IPS DF 6.9 (cell line): ENCODE measurements at regions not wholly inside any gene's neighbourhood (a gene's known extent, or its start where the extent isn't known, plus 50 kb on each side); places are given as distances from the start of the nearest gene placed in this dataset.

Experiments
- DNase-seq: peaks from one replicate; pipeline ENCODE4 v3.0.0-alpha.2; 2013; ENCODE audit warnings: low read depth, low spot score
- H3K27ac ChIP-seq: one replicate; pipeline ENCODE4 v1.5.1; 2013; ENCODE audit warnings: low read length, control low read depth
- H3K27me3 ChIP-seq: 2 replicates; pipeline ENCODE4 v1.6.1; 2013; ENCODE audit warnings: mild to moderate bottlenecking, low read length; ENCODE audit not compliant: control insufficient read depth, insufficient read depth
- H3K36me3 ChIP-seq: 2 replicates; pipeline ENCODE4 v1.6.1; 2013; ENCODE audit warnings: low read length; ENCODE audit not compliant: control insufficient read depth, insufficient read depth
- H3K4me1 ChIP-seq: 2 replicates; pipeline ENCODE4 v1.6.1; 2013; ENCODE audit warnings: low read length; ENCODE audit not compliant: control insufficient read depth, insufficient read depth
- H3K4me3 ChIP-seq: 2 replicates; pipeline ENCODE4 v1.5.1; 2013; ENCODE audit warnings: mild to moderate bottlenecking, low read length
- H3K9me3 ChIP-seq: 2 replicates; pipeline ENCODE4 v1.6.1; 2013; ENCODE audit warnings: low read length, inconsistent platforms; ENCODE audit not compliant: control insufficient read depth, insufficient read depth
- WGBS: extraction: QIAGEN DNeasy Blood & Tissue Kit; methylation state at CpG from one replicate; pipeline ENCODE4 v1.1.7; 2013; ENCODE audit warnings: mixed read lengths, missing lambda C conversion rate; ENCODE audit not compliant: insufficient read length, insufficient coverage; 5-methylcytosine and 5-hydroxymethylcytosine counted together

DNA sequence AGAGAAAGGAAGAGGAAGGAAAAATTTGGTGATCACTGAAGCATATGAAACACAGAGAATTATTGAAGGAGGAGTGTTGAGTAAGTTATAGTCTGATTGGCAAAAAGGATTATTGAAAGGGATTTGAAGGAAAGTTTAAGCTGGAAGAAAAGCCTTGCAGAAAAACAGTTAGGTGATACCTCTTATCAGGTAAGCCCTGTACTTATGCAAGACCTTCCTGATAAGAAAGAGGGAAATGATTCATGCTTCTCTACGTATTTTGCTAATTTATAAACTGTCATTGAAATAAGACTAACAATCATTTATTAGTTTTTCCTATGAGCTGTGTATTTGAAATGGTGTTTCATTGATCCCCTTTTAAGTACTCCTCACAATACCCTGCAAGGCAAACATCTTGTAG, 793.9 kb upstream of the NRXN1 start:
- H3K9me3 ChIP-seq, result no peaks in the 10 kb centered on the region
- no CpG with 5 or more reads among the region's 1 CpG for WGBS
- H3K27me3 ChIP-seq, result no peaks in the 10 kb centered on the region
- no peak overlapping the region for H3K4me3 ChIP-seq
- no peak overlapping the region for H3K27ac ChIP-seq
- H3K36me3 ChIP-seq, result no peaks in the 10 kb centered on the region
- no peak for DNase-seq
- no peaks in the 10 kb centered on the region for H3K4me1 ChIP-seq

DNA sequence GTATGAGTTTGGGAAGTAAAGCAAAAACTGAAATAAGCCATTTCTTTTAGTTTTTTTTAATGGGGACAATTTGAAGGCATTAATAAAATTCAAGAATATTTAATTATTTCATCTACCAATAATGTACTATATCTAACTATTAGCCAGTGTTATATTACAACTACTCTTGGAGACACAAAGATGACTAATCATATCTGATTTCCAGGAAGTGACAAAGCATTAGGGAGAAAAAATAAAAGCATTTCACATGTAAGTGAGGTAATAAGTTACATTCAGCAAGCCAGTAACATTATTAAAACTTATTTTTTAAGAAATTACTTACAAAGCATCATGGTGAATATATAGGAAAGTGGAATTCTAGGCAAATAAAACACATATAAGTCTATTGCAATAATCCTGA, 781.3 kb upstream of the NRXN1 start:
- H3K27ac ChIP-seq, result no peak overlapping the region

DNA sequence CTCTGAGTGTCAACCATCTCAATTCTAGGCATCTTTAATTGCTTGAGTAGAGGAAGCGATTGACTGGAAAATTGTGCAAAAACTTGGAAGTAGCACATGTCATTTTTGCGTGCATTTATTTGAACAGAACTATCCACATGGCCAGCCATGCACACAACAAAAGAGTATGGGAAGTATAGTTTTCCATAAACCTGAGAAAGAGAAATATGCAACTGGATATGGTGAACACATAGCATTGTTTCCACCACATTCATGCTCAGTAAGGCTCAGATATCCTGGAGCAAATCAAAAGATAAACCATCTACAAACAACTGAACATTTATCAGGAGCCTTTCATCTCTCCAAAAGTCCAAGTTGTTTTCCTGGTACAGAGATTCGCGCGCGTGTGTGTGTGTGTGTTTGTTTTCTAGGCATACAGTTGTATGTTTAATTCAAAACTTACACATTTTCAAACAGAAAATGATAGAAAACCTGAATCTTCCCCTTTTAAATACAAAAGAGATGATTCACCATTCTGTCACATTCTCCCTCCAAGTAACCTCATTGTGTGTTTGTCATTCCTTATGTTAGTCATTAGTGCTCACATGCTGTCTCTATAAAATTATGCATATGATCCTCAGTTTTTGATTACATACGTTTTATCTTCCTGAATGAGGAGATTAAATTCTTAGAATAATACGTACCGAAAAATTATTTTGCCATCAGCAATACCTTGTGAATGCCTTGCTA, 780.4 kb upstream of the NRXN1 start:
- Histone ChIP-seq H3K4me3 (no peak overlapping the region), H3K4me1 (no peaks in the 10 kb centered on the region), H3K27ac (no peak overlapping the region), H3K36me3 (no peaks in the 10 kb centered on the region), H3K27me3 (no peaks in the 10 kb centered on the region), H3K9me3 (no peaks in the 10 kb centered on the region)
- WGBS, result no CpG with 5 or more reads among the region's 9 CpGs
- DNase-seq, result no peak

More for the DNA sequence above, 781.3 kb upstream of the NRXN1 start:
- Histone ChIP-seq H3K4me3 (no peak overlapping the region), H3K9me3 (no peaks in the 10 kb centered on the region), H3K4me1 (no peaks in the 10 kb centered on the region), H3K36me3 (no peaks in the 10 kb centered on the region), H3K27me3 (no peaks in the 10 kb centered on the region)
- DNase-seq, result no peak

DNA sequence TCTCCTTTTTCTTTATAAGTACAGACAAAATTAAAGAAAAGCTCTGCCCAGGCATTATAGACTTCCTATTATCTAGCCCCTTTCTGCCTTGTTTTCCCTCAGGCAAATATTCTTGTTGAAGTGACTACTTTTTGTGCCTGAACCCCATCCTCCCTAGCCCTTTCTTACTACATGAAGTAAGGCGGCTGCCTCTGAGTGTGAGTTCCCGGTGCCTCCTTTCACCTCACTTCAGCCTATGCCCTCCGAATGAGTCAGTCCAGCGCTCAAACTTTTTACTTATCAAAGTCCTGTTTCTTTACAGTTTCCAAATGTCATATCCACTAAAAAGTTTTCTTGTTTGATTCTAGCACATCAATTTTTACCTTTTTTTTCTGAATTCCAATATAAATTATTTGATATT, 778.3 kb upstream of the NRXN1 start:
- no CpG with 5 or more reads among the region's 4 CpGs for WGBS
- no peaks in the 10 kb centered on the region for H3K36me3 ChIP-seq
- H3K4me1 ChIP-seq, result no peaks in the 10 kb centered on the region
- H3K9me3 ChIP-seq, result no peaks in the 10 kb centered on the region
- H3K27ac ChIP-seq, result no peak overlapping the region
- no peak overlapping the region for H3K4me3 ChIP-seq
- no peaks in the 10 kb centered on the region for H3K27me3 ChIP-seq
- no peak for DNase-seq

DNA sequence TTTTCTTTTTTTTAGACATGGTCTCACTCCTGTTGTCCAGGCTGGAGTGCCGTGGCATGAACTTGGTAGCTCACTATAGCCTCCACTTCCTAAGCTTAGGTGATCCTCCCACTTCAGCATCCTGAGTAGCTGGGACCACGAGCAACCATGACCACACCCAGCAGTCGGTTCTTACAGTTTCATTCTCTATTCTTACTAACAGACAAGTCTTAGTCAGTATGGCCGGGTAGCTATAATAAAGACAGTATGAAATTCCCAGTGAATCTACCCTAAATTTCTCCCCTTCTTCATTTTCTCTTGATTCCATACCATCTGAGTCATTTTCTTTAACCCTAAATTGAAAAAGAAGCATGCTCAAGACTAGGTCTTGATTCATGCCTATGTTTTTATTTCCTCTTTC, 775.3 kb upstream of the NRXN1 start:
- Histone ChIP-seq H3K27ac (no peak overlapping the region), H3K4me1 (no peaks in the 10 kb centered on the region), H3K9me3 (no peaks in the 10 kb centered on the region), H3K4me3 (no peak overlapping the region), H3K36me3 (no peaks in the 10 kb centered on the region), H3K27me3 (no peaks in the 10 kb centered on the region)
- WGBS, result no CpG with 5 or more reads among the region's 4 CpGs
- DNase-seq, result no peak

DNA sequence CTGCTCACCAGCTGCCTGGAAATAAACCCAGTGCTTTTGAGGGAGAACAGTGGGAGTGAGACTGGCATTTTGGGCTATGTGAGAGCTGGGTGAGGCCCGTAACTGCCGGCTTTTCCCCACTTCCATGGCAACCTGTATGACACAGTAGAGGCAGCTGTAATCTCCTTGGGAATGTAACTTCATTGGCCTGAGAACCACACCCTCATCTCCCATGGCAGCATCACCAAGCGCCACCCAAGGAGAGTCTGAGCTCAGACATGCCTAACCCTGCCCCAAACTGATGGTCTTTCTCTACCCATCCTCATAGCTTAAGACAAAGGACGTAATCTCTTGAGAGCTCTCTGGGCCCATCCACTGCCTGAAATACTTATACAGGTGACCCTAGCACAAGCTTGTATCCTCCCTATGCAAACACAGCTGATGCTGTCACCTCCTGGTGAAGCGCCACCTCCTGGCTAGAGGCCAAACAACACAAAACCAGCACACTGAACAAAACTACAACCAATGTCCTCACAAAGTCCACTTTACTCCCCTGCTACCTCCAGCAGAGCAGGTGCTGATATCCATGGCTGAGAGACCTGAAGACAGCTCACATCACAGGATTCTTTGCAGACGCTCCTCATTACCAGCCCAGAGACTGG, 763.4 kb upstream of the NRXN1 start:
- no CpG with 5 or more reads among the region's 6 CpGs for WGBS
- Histone ChIP-seq H3K4me1 (no peaks in the 10 kb centered on the region), H3K9me3 (no peaks in the 10 kb centered on the region), H3K4me3 (no peak overlapping the region), H3K27me3 (no peaks in the 10 kb centered on the region), H3K36me3 (no peaks in the 10 kb centered on the region), H3K27ac (no peak overlapping the region)
- peak; percentile 57 for DNase-seq

DNA sequence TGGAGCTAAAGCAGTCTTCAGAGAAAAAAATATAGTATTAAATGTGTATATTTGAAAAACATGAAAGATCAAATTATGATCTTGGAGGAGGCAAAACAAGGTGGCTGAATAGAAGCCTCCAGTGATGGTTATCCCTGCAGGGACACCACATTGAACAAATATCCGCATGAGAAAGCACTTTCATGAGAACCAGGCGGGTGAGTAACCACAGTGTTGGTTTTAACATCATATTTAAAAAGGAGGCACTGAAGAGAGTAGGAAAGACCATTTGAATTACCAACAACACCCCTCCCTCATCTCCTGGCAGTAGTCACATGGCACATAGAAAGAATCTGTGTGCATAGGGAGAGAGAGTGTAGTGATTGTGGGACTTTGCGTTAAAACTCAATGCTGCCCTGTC, 759.6 kb upstream of the NRXN1 start:
- Histone ChIP-seq H3K9me3 (no peaks in the 10 kb centered on the region), H3K27me3 (no peaks in the 10 kb centered on the region), H3K4me3 (no peak overlapping the region), H3K27ac (no peak overlapping the region), H3K4me1 (no peaks in the 10 kb centered on the region), H3K36me3 (no peaks in the 10 kb centered on the region)
- DNase-seq, result no peak
- no CpG with 5 or more reads among the region's 3 CpGs for WGBS

DNA sequence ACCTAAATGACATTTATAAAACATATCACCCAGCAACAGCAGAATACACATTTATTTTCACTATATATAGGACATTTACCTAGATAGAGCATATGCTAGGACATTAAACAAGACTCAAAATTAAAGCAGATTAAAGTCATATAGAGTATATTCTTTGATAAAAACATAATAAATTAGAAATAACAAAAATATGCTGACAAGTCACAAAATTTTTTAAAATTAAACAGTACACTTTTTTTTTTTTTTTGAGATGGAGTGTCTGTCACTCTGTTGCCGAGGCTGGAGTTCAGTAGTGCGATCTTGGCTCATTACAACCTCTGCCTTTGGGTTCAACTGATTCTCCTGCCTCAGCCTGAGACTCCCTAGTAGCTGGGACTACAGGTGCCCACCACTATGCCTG, 758.9 kb upstream of the NRXN1 start:
- Histone ChIP-seq H3K27ac (no peak overlapping the region), H3K9me3 (no peaks in the 10 kb centered on the region), H3K4me3 (no peak overlapping the region), H3K27me3 (no peaks in the 10 kb centered on the region), H3K36me3 (no peaks in the 10 kb centered on the region), H3K4me1 (no peaks in the 10 kb centered on the region)
- DNase-seq, result no peak
- WGBS, result no CpG with 5 or more reads among the region's 2 CpGs

DNA sequence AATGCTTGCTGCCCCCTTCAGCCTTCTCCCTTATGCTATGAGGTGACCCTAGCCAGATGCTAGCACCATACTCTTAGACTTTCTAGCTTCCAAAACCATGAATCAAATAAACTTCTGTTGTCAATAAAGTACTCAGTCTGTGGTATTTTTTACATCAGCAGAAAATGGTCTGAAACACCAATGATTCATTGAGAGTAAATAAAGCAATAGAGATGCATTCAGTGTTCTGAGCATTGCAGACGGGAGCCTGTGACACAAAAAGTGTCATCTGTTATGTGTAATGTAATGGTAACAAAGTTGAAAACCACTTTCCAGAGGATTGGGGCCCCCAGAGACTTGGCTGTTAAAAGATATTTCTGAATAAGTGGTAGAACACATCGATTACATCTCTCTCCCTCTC, 758.0 kb upstream of the NRXN1 start:
- Histone ChIP-seq H3K9me3 (no peaks in the 10 kb centered on the region), H3K27ac (no peak overlapping the region), H3K36me3 (no peaks in the 10 kb centered on the region), H3K4me3 (no peak overlapping the region), H3K4me1 (no peaks in the 10 kb centered on the region), H3K27me3 (no peaks in the 10 kb centered on the region)
- no CpG with 5 or more reads among the region's 2 CpGs for WGBS
- DNase-seq, result no peak

DNA sequence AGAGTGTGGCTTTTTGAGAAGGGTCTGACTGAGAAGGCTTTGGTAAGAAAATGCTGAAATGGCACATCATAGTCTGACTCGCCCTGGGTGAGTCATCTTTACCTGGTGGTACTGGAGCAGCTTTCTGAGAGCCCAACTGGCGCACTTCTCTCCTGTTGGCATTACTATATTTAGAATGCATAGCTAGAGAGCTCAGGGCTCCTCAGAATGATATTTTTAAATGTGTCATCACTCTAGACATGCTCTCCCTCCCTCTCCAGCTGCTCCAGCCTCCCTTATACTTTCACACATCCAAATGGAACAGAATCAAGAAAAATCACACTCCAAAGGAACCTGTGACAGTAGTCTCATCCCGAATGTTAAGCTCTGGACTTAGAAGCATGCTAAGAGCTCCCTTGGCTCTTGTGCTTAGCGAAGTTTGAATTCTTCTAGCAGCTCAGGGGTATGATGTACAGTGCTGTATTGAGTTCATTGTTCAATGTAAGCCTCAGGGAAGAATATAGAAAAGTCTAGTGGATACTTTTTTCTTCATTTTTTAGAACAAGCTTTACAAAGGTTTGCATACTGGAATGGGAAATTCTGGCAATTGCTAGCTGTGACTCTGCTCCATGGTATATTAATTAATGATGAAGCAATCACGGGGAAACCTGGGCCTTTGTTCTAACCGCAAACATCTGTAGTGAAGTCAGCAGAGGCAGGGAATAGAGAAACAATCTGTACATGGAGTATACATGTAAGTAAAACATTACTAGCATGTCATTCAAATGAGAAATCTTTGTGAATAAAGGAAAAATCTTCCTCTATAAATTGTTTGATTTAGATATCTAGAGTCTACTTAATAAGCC, 751.2 kb upstream of the NRXN1 start:
- no peaks in the 10 kb centered on the region for H3K36me3 ChIP-seq
- H3K27me3 ChIP-seq, result no peaks in the 10 kb centered on the region
- WGBS, result no CpG with 5 or more reads among the region's 6 CpGs
- DNase-seq, result no peak
- H3K9me3 ChIP-seq, result no peaks in the 10 kb centered on the region
- no peaks in the 10 kb centered on the region for H3K4me1 ChIP-seq
- no peak overlapping the region for H3K4me3 ChIP-seq
- no peak overlapping the region for H3K27ac ChIP-seq
